Muscle of leg (tissue), 3 donors: ENCODE measurements at regions not wholly inside any gene's neighbourhood (a gene's known extent, or its start where the extent isn't known, plus 50 kb on each side); places are given as distances from the start of the nearest gene placed in this dataset.
A peak's percentile ranks its signal among the peaks of the same experiment; 100 is the strongest.

ENCODE experiments used
- DNase-seq: peaks from one replicate; pipeline ENCODE4 v3.0.0; 2013
- H3K27ac ChIP-seq: one replicate; pipeline ENCODE4 v1.5.1; 2013; ENCODE audit warnings: mild to moderate bottlenecking, low read length, control low read depth
- H3K27me3 ChIP-seq: one replicate; pipeline ENCODE4 v1.6.1; 2013; ENCODE audit warnings: low read length; ENCODE audit not compliant: control insufficient read depth, insufficient read depth
- H3K36me3 ChIP-seq: one replicate; pipeline ENCODE4 v1.6.1; 2013; ENCODE audit warnings: low read length; ENCODE audit not compliant: control insufficient read depth, insufficient read depth
- H3K4me1 ChIP-seq: one replicate; pipeline ENCODE4 v1.6.1; 2013; ENCODE audit warnings: low read length; ENCODE audit not compliant: control insufficient read depth, insufficient read depth
- H3K4me3 ChIP-seq: one replicate; pipeline ENCODE4 v1.5.1; 2013; ENCODE audit warnings: low read length, control low read depth
- H3K9me3 ChIP-seq: replicated peaks from 2 replicates; pipeline ENCODE4 v1.6.1; 2013; ENCODE audit warnings: low read depth, low read length; ENCODE audit not compliant: control insufficient read depth
- WGBS: methylation state at CpG from one replicate; pipeline ENCODE4 v1.1.5; 2013; ENCODE audit warnings: missing lambda C conversion rate; ENCODE audit not compliant: insufficient coverage; 5-methylcytosine and 5-hydroxymethylcytosine counted together

- H3K36me3 ChIP-seq = no peaks in the 10 kb centered on the region
- no peak overlapping the region for H3K27ac ChIP-seq
- DNase-seq = no peak
- no peaks in the 10 kb centered on the region for H3K9me3 ChIP-seq
- WGBS = 100% methylated on average over 1 of the region's 2 CpGs
- H3K27me3 ChIP-seq = no peaks in the 10 kb centered on the region
- H3K4me3 ChIP-seq = no peak overlapping the region
- peaks cover 5% of the 10 kb centered on the region for H3K4me1 ChIP-seq
Observed at GRCh38 chr4:26001816-26002215, 87.8 kb downstream of the SMIM20 start.

GRCh38 chr4:26003056-26003455 is 89.0 kb downstream of the SMIM20 start:
- no peaks in the 10 kb centered on the region for H3K9me3 ChIP-seq
- no peaks in the 10 kb centered on the region for H3K36me3 ChIP-seq
- no peak overlapping the region for H3K4me3 ChIP-seq
- no peak for DNase-seq
- H3K27ac ChIP-seq = no peak overlapping the region
- no peaks in the 10 kb centered on the region for H3K27me3 ChIP-seq
- H3K4me1 ChIP-seq = peaks cover 5% of the 10 kb centered on the region
- 30% methylated on average over 1 of the region's 2 CpGs for WGBS

- no peak for DNase-seq
- Histone ChIP-seq H3K27me3 (no peaks in the 10 kb centered on the region), H3K36me3 (no peaks in the 10 kb centered on the region), H3K4me3 (no peak overlapping the region), H3K27ac (no peak overlapping the region), H3K4me1 (peaks cover 5% of the 10 kb centered on the region), H3K9me3 (no peaks in the 10 kb centered on the region)
- WGBS = 100% methylated on average over 1 of the region's 1 CpG
Observed at GRCh38 chr4:26004290-26004689, 90.3 kb downstream of the SMIM20 start.

GRCh38 chr4:26005764-26006163 is 91.7 kb downstream of the SMIM20 start:
- DNase-seq = no peak
- 81% methylated on average over 3 of the region's 4 CpGs for WGBS
- Histone ChIP-seq H3K36me3 (no peaks in the 10 kb centered on the region), H3K9me3 (peaks cover 6% of the 10 kb centered on the region), H3K4me3 (no peak overlapping the region), H3K27me3 (no peaks in the 10 kb centered on the region), H3K4me1 (peaks cover 5% of the 10 kb centered on the region), H3K27ac (no peak overlapping the region)

GRCh38 chr4:26008737-26009136 is 94.7 kb downstream of the SMIM20 start:
- peaks cover 6% of the 10 kb centered on the region for H3K4me1 ChIP-seq
- no peak overlapping the region for H3K4me3 ChIP-seq
- H3K27ac ChIP-seq = no peak overlapping the region
- peaks cover 6% of the 10 kb centered on the region for H3K9me3 ChIP-seq
- no peaks in the 10 kb centered on the region for H3K36me3 ChIP-seq
- H3K27me3 ChIP-seq = no peaks in the 10 kb centered on the region
- no CpG with 5 or more reads among the region's 1 CpG for WGBS
- DNase-seq = no peak

GRCh38 chr4:26009502-26009901 is 95.5 kb downstream of the SMIM20 start:
- WGBS = no CpG with 5 or more reads among the region's 3 CpGs

GRCh38 chr4:26010304-26010703 is 96.3 kb downstream of the SMIM20 start:
- no CpG with 5 or more reads among the region's 2 CpGs for WGBS
- Histone ChIP-seq H3K9me3 (peaks cover 6% of the 10 kb centered on the region), H3K4me3 (no peak overlapping the region), H3K36me3 (no peaks in the 10 kb centered on the region), H3K27me3 (no peaks in the 10 kb centered on the region), H3K4me1 (peaks cover 18% of the 10 kb centered on the region), H3K27ac (no peak overlapping the region)
- DNase-seq = no peak

More at GRCh38 chr4:26009502-26009901, 95.5 kb downstream of the SMIM20 start:
- Histone ChIP-seq H3K27me3 (no peaks in the 10 kb centered on the region), H3K27ac (no peak overlapping the region), H3K36me3 (no peaks in the 10 kb centered on the region), H3K4me1 (peaks cover 12% of the 10 kb centered on the region), H3K4me3 (no peak overlapping the region), H3K9me3 (peaks cover 6% of the 10 kb centered on the region)
- DNase-seq = no peak

- DNase-seq = no peak
- WGBS = no CpG with 5 or more reads among the region's 2 CpGs
- H3K27me3 ChIP-seq = no peaks in the 10 kb centered on the region
- H3K4me1 ChIP-seq = peaks cover 25% of the 10 kb centered on the region
- no peaks in the 10 kb centered on the region for H3K36me3 ChIP-seq
- peaks cover 6% of the 10 kb centered on the region for H3K9me3 ChIP-seq
- H3K4me3 ChIP-seq = no peak overlapping the region
- H3K27ac ChIP-seq = no peak overlapping the region
Observed at GRCh38 chr4:26013629-26014028, 99.6 kb downstream of the SMIM20 start.

- Histone ChIP-seq H3K27me3 (no peaks in the 10 kb centered on the region), H3K36me3 (no peaks in the 10 kb centered on the region), H3K4me3 (no peak overlapping the region), H3K27ac (no peak overlapping the region), H3K4me1 (peaks cover 27% of the 10 kb centered on the region), H3K9me3 (no peaks in the 10 kb centered on the region)
- WGBS = 42% methylated on average over 3 of the region's 7 CpGs
- peak; percentile 89 for DNase-seq
Observed at GRCh38 chr4:26015133-26015651, 101.2 kb downstream of the SMIM20 start.

- H3K36me3 ChIP-seq = no peaks in the 10 kb centered on the region
- 100% methylated on average over 1 of the region's 2 CpGs for WGBS
- H3K27ac ChIP-seq = peak overlapping the region; percentile 29
Observed at GRCh38 chr4:26015906-26016305, 101.9 kb downstream of the SMIM20 start.

GRCh38 chr4:26017531-26017930 is 103.5 kb downstream of the SMIM20 start:
- Histone ChIP-seq H3K27me3 (peaks cover 2% of the 10 kb centered on the region), H3K4me3 (no peak overlapping the region), H3K9me3 (no peaks in the 10 kb centered on the region), H3K36me3 (no peaks in the 10 kb centered on the region), H3K27ac (no peak overlapping the region), H3K4me1 (peaks cover 45% of the 10 kb centered on the region)
- DNase-seq = no peak
- WGBS = no CpG with 5 or more reads among the region's 4 CpGs

More at GRCh38 chr4:26015906-26016305, 101.9 kb downstream of the SMIM20 start:
- Histone ChIP-seq H3K4me3 (no peak overlapping the region), H3K9me3 (no peaks in the 10 kb centered on the region), H3K4me1 (peaks cover 32% of the 10 kb centered on the region), H3K27me3 (no peaks in the 10 kb centered on the region)
- DNase-seq = no peak
